ENCODE measurements at regions not wholly inside any gene's neighbourhood (a gene's known extent, or its start where the extent isn't known, plus 50 kb on each side); places are given as distances from the start of the nearest gene placed in this dataset.
"Not testable (repeated sequence)": the region's sequence is repeated elsewhere in the genome, so short reads cannot be mapped to it uniquely, and the experiment has no call there.

DNA sequence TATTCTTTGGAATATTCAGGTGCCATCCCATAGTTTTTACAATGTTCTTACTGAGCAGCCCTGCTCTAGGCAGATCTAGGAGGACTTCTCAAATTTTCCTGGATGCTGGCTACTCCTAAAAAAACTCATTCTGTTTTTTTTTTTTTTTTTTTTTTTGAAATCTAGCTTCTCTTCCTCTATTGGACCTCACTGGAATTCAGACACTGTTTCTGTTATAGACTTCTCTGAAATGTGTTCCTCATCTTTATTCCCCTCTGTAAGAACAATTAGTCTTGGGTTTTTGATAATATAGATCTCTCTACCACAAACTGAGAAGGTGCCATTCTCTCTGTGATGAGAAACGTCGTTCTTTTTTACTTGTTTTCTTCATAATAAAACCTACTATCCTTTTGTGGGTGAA is 115.3 kb upstream of the CCND2 start:
- no peak for ATAC-seq

DNA sequence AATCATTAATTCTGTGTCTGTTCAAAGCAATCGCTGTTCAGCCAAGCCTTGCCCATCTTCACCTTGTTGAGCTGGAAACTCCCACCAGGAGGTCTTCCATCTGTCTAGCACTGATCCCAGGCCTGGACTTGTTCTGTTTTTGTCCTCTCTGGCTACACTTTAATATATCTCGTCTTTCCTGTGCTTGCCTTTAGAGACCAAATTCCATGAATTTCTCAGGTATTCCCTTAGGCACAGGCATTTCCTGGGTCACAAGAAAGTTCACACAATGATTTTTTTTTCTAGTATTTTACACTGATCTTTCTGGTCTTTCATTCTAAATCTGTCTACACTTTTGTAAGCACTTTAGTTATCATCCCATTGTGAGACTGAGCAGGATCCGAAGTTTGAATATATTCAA is 116.4 kb upstream of the CCND2 start:
- DNase-seq (ENCODE audit: low spot score): no peak

More for the DNA sequence above, 115.3 kb upstream of the CCND2 start:
- DNase-seq (ENCODE audit: low spot score): no peak

DNA sequence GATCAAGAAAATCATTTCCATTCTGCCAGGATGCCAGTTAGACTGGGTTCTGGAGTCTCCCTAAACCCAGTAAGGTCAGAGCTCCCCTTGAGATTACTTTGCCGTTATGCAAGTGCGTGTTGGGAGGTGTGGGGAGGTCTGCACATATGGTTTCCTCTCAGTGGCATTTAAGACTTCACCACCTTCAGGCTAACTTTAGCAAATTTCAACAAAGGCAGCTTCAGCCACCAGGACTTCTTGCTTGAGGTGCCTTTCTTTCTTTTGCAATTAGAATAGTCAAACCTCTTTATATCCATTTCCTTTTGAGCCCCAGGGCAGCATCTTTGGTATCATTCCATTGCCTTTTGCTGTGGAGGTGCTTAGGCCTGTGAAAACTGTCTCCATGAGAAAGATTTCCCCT is 117.2 kb upstream of the CCND2 start:
- no peak for DNase-seq (ENCODE audit: low spot score)
- ATAC-seq: no peak

More for the DNA sequence above, 116.4 kb upstream of the CCND2 start:
- ATAC-seq: no peak

GRCh38 chr12:4154672-4155225 is 118.8 kb upstream of the CCND2 start:
- DNase-seq (ENCODE audit: low spot score): no peak
- ATAC-seq: no peak

DNA sequence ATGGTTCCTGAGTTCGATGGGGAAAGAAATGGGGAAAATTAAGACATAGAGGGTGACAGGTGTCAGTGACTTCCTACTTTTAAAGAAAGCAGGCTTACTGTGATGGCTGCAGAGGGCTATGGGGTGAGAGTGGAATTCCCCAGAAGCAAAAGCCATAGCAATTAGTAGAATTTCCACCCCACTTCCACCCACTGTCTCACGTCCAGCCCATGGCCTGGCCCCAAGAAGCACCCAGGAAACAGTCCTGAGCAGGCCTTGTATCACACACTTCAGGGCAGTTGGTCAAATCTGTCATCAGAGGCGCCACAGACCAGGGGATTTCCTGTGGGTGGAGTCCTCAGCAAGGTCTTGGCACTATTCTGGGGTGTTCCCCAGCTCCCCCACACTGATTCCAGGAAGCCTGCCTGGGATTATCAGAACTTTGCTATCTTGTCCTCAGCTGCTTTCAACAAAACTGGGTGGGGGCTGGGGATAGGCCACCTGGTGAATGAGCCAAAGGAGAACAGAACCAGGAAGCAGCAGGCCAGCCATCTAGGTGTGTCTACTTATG is 120.1 kb upstream of the CCND2 start:
- DNase-seq (ENCODE audit: low spot score) (no peak), ATAC-seq (no peak)

- no peak for DNase-seq (ENCODE audit: low spot score)
- no peak for ATAC-seq
Measured at GRCh38 chr12:4152145-4152795, 121.3 kb upstream of the CCND2 start.

- DNase-seq (ENCODE audit: low spot score) (no peak), ATAC-seq (no peak)
Measured at GRCh38 chr12:4151362-4152121, 122.0 kb upstream of the CCND2 start.

GRCh38 chr12:4150355-4150754 is 123.2 kb upstream of the CCND2 start:
- not testable (repeated sequence) for ATAC-seq; DNase-seq (ENCODE audit: low spot score)

DNA sequence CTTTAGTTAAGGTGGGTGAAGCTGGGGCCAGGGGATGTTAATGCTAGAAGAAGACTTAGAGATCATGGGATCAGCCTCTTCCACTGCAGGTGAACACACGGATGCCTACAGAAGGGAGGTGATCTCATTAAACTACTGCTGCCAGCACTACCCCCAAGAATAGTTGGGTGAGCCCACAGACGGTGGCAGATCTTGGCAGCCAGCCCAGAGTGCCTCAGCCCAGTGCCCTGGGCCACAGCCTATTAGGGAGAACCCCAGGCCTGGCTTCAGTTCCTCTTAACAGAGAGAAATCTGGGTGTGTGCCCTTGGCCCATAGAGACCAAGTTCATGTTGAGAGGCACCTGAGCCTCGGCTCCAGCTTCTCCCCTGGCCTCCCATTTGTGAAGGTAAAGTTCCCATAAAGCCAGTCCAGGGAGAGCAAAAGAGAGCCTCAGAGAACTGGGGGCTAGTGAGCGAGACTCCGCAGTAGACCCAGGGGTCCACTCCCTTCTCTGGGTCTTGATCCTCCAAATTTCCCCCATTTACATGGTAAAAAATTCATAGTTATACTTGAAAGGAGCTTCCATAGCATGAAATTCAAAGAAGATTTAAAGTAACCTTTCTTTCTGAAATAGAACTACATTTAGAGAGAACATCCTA is 125.0 kb upstream of the CCND2 start:
- ATAC-seq (no peak), DNase-seq (ENCODE audit: low spot score) (no peak)

DNA sequence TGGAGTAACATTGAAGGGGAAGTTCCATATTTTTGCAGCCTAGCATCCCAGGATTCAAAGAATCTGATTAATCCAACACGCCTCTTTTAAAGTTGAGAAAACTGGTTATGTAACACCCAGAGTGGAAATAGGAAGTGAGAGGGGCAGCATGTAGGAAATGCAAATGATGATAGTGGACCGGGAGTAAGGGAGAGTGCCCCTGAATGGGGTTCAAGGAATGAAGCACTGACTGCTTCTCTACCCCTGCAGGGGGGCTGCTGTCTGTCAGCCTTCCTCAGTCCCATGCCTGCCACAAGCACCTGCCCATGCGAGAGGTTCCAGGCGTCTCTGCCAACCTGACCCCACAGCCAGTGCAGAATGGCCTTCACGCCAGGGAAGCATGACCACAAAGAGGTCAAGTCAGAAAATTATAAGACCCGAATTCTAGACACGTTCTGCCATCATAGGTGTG is 126.5 kb upstream of the CCND2 start:
- DNase-seq (ENCODE audit: low spot score): no peak
- no peak for ATAC-seq

DNA sequence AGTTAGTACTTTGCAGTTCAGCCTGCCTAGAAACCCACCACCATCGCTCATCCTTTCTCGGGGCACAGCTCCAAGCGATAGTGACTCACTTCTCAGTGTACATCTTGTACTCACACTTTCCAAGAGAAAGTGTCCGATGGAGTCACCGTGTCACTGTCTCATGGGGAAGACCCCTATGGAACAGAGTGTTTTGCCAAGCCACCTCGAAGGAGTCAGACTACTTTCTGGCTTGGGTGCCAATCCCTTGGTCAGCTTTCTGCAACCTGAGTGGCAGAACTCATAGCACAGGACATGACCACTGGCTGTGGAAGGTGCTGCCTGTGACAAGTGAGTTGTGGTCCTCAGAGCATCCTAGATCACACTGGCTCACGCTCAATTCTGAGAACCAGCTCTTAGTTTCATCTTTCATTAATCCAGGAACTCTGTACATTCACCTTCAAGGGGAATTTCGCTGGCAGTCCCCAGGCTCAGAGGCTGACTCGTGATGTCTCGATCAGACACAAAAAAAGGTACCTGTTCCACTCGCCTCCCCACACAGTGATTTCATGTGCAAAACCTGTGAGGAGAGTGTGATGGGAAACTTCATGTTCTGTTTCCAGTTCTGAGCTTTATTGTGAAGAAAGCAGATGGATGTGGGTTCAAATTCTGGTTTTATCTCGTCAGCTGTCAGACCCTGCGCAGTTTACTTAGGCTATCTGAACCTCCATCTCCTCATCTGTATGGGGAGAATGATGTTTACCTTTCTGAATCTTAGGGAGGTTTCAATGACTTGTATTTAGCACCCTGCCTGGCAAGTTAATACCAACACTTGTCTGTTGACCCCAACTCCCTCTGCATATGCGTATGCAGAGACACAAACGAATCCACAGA is 127.3 kb upstream of the CCND2 start:
- DNase-seq (ENCODE audit: low spot score) (no peak), ATAC-seq (no peak)

DNA sequence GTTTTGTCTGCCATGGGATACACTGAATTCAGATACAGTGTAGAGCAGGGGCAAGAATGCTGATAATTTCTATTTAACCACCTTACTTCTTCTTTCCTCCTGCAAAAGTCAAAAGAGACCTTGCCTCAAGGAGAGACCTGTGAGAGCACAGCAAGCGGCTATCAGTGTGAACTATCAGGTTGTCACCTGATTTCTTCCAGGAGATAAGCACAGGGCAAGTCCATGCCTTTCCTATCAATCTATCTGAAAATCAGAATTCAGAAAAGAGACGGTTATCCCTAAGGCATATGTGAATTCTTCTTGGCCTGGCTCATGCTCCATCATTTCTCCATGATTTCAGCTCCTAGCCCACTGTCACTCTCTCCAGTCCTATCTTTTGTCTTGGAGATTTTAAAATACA is 128.9 kb upstream of the CCND2 start:
- ATAC-seq: no peak
- DNase-seq (ENCODE audit: low spot score): no peak

DNA sequence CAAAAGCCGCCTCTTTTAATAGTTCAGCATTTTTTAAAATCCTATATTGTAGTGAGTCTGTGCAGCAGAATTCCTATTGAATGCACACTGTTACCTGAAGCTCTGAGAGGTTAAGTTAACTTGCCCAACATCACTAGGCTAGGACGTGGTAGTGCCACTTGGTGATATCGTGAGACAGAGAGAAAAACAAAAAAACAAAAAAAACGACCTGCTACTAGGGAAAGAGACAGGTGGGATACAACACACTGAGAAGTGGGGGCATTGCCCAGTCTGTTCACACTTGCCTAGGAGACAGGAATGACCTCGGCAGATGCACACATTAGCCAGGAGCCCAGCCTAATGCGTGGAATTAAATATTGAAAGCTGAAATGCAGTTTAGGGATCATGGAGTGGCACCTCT is 129.7 kb upstream of the CCND2 start:
- DNase-seq (ENCODE audit: low spot score) (no peak), ATAC-seq (no peak)

- ATAC-seq (no peak), DNase-seq (ENCODE audit: low spot score) (no peak)
Measured at GRCh38 chr12:4141348-4142270, 132.0 kb upstream of the CCND2 start.

GRCh38 chr12:4140581-4141301 is 132.8 kb upstream of the CCND2 start:
- DNase-seq (ENCODE audit: low spot score): no peak

DNA sequence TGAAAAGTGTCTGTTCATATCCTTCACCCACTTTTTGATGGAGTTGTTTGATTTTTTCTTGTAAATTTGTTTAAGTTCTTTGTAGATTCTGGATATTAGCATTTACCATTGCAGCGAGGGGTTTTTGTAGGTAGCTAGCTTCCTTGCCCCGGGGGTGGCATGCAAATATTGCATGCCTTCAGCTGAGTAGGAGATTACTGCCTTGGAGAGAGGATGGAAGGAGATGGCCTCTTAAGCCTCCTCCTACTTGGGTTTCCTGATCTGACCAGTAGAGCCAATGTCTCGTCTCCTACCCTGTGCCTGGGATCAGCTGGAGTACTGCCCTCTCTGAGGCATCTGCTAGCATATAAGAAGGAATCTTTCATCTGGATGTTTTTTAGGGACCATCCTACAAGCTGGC is 134.4 kb upstream of the CCND2 start:
- DNase-seq (ENCODE audit: low spot score): no peak
- no peak for ATAC-seq

More at GRCh38 chr12:4140581-4141301, 132.8 kb upstream of the CCND2 start:
- no peak for ATAC-seq

GRCh38 chr12:4138532-4138931 is 135.0 kb upstream of the CCND2 start:
- not testable (repeated sequence) for ATAC-seq; DNase-seq (ENCODE audit: low spot score)

- no peak for DNase-seq (ENCODE audit: low spot score)
- no peak for ATAC-seq
Measured at GRCh38 chr12:4138051-4138450, 135.5 kb upstream of the CCND2 start.

GRCh38 chr12:4137441-4137840 is 136.1 kb upstream of the CCND2 start:
- no peak for ATAC-seq
- no peak for DNase-seq (ENCODE audit: low spot score)

Measured in left lobe of liver (tissue), 2 donors.